ENCODE measurements at regions not wholly inside any gene's neighbourhood (a gene's known extent, or its start where the extent isn't known, plus 50 kb on each side); places are given as distances from the start of the nearest gene placed in this dataset.
A peak's percentile ranks its signal among the peaks of the same experiment; 100 is the strongest.
"Not testable (repeated sequence)": the region's sequence is repeated elsewhere in the genome, so short reads cannot be mapped to it uniquely, and the experiment has no call there.

DNA sequence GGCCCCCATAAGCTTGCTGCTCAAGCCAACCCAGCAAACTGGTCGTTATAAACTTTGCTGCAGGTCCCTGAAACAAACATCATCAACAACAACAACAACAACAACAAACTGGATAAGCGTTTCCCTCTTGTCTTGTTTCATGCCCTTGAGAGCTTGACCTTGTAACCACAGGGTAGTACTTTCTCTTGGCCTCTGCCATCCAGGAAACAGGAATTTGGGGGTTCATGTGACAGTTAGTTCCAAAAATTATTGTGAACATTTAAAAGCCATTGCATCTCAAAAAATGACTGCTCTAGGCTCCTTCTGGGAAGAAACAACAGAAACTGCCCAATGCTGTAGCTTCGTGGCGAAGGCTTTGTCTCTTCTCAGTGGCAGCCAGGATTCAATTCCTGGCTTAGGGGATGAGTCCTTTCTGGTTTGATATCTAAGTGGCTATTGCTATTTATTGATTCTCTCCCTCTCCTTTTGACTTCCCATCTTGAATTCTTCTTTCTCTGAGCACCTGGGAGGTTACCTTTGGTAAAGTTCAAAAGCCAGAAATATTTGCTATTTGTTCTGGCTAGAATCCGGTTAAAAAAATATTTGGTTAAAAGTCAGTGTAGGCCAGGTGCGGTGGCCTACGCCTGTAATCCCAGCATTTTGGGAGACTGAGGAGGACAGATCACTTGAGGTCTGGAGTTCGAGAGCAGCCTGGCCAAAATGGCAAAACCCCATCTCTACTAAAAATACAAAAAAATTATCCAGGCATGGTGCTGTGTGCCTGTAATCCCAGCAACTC, 52.0 kb upstream of the CPM start:
- DNase-seq, result no peak

GRCh38 chr12:68997526-68997925, 64.6 kb upstream of the CPM start:
- not testable (repeated sequence) for DNase-seq

GRCh38 chr12:68998041-68998440, 65.1 kb upstream of the CPM start:
- DNase-seq, result no peak

GRCh38 chr12:69000074-69000473, 67.1 kb upstream of the CPM start:
- no peak for DNase-seq

- DNase-seq, result no peak
These were observed 67.7 kb upstream of the CPM start for GRCh38 chr12:69000540-69001243.

- no peak for DNase-seq
These were observed 68.3 kb upstream of the CPM start for GRCh38 chr12:69001251-69001650.

GRCh38 chr12:69002969-69003368, 70.0 kb upstream of the CPM start:
- DNase-seq, result no peak

GRCh38 chr12:69003991-69004390, 71.0 kb upstream of the CPM start:
- DNase-seq, result no peak

DNA sequence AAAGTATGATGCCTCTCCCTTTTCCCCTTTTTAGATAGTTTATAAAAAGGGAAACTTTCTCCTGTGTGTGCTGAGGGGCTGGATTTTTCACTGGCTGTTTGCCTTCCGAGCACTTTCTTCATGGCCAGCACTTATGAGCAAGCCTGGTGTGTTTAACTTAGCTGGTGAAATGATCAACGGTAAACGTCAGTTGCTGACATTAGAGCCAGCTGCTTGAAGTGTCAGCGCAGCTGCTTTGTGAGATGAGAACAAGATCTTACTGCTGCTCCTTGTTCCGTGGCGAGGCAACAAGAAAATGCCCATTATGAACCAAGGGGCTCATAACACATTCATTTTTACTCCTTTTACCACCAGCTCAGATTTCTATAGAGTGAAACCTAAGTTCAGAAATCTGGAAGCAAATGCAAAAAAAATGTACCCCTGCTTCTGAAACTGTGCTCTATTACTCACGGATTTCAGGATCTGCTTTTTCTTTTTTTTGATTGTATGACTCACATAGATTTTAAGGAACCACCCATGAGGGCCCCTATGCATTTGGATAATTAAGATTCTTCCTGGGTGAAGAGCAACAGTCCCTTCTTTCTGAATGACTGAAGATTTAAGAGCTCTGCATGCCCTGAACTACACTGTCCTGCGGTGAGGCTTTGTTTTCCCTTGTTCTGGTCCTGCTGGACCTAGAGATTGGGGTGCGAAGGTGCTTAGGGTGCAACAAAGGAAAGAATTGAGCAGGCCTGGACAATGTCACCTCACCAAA, 74.3 kb upstream of the CPM start:
- DNase-seq, result peak; percentile 31

DNA sequence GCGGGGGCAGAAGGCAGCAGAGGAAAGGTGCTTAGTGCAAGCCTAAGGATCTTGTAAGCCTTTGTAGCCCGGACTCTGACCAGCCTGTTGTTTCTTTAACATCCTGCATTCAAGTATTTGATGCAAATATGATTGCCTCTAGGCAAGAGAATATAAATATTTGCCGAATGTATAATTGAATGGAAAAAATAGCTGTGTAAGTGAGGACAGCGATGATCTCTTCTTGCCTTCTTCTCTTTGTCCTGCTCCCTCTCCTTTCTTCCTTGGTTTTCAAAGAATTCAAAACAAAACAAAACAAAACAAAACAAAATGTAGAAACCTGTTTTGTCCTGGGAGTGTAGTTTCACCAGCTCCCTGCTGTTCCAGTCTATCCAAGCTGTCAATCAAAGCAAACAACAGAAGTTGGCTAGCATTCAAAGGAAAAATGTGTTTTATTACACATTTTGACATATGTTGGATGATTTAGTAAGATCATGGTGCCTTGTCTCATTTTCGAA, 74.9 kb upstream of the CPM start:
- no peak for DNase-seq

DNA sequence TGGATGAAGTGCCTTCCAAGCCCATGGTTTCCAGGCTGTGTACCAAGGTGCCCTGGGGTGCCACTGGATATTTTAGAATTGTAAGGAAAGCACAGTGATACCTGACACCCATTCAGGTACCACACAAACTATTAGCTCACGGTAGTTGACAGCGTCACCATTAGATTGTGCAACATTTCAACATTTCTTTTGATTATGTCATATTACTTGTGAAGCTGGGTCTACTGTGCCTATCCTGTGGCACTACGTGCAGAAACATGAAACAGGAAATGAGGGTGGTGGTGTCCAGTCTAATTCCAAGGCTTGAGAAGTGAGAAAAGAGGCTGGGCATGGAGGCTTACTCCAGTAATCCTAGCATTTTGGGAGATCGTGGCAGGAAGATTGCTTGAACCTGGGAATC, 75.5 kb upstream of the CPM start:
- DNase-seq, result no peak

- no peak for DNase-seq
These were observed 81.1 kb upstream of the CPM start for GRCh38 chr12:69014047-69014446.

DNA sequence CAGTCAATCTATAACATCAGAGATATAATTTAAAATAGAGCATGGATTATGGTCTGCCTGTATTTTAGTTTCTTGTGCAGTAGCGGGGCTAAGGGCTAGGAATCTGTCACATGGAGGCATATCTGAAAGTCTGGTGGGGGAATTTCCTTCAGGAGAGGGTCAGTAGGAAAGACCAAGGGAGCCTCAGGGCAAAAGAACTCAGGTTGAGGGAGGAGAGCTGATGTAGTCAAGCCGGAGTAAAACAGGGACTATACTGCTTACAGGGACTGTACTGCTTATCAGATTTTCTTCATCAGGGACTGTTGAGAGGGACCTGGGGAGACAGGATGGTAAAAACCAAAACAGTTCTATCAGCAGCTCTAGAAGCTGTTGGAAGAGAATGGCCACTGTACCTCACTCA, 82.0 kb upstream of the CPM start:
- DNase-seq, result no peak

DNA sequence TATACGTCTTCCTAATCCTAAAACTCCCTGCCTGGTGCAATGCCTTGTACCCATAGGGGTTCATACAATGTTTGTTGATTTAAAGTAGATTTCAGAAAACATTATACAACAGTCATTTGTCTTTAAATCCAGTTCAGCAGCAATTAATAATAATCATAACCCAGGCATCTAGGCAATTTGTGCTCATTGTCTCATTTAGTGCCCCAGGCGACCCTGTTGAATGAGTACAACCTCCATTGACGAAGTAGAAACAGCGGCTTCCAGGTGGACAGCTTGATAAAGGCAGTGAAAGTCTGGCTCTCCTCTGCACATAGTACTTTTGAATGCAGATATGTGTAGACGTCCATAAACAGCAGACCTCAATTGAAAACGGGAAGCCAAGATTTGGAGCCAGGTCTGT, 82.9 kb upstream of the CPM start:
- DNase-seq, result no peak

DNA sequence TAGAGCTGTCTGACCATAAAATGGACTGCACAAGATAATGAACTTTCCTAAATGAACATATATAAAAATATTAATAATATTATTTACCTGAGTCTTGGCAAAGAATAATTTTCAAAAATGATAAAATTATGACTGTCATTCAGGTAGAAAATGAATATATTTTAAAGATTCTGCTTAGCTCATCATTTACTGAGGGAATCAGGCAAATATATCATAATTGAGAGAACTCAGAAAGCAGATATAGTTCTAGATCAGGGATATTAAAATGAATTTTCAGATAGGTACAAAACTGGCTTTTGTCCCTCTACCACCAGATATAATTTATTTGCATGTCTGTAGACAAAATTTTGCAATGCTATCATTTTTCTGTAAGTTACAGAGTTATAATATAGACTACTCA, 86.1 kb upstream of the CPM start:
- no peak for DNase-seq

GRCh38 chr12:69019910-69020309, 86.9 kb upstream of the CPM start:
- DNase-seq, result no peak

- DNase-seq, result no peak
These were observed 89.7 kb upstream of the CPM start for GRCh38 chr12:69022674-69023073.

DNA sequence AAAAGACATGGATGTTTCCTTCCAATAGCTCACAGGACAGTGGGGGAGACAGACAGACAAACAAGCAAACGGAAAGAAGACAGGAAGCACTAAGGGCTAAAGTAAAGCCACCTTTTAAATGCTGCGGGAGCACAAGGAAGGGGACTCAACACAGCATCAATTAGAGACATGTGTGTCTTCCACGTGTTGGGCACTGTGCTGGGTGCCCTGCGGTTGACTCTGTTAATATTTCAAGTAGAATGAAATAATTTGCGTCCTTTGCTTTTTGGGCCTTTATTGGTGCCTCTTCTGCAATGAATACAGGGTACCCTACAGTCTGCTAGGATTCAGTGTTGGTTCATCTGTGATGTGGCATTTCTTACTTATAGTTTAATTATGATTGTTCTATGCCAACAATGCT, 90.9 kb upstream of the CPM start:
- DNase-seq, result no peak

GRCh38 chr12:69024413-69024812, 91.4 kb upstream of the CPM start:
- DNase-seq, result no peak

GRCh38 chr12:69024907-69025306, 91.9 kb upstream of the CPM start:
- DNase-seq, result no peak

DNA sequence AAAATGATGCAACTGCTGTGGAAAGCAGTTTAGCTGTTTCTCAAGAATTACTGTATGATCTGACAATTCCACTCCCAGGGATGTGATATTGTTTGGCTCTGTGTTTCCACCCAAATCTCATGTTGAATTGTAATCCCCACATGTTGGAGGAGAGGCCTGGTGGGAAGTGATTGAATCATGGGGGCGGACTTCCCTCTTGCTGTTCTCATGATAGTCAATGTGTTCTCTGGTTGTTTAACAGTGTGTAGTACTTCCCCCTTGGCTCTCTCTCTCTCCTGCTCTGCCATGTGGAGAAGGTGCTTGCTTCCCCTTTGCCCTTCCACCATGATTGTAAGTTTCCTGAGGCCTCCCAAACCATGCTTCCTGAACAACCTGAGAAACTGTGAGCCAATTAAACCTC, 93.4 kb upstream of the CPM start:
- DNase-seq, result no peak

GRCh38 chr12:69027411-69027881, 94.5 kb upstream of the CPM start:
- no peak for DNase-seq

- no peak for DNase-seq
These were observed 96.2 kb upstream of the CPM start for GRCh38 chr12:69028941-69029729.

Data from activated CD4-positive, alpha-beta T cell treated with anti-CD3 and anti-CD28 coated beads for 48 hours (primary cell).